ENCODE measurements at regions not wholly inside any gene's neighbourhood (a gene's known extent, or its start where the extent isn't known, plus 50 kb on each side); places are given as distances from the start of the nearest gene placed in this dataset.
"Not testable (repeated sequence)": the region's sequence is repeated elsewhere in the genome, so short reads cannot be mapped to it uniquely, and the experiment has no call there.

DNA sequence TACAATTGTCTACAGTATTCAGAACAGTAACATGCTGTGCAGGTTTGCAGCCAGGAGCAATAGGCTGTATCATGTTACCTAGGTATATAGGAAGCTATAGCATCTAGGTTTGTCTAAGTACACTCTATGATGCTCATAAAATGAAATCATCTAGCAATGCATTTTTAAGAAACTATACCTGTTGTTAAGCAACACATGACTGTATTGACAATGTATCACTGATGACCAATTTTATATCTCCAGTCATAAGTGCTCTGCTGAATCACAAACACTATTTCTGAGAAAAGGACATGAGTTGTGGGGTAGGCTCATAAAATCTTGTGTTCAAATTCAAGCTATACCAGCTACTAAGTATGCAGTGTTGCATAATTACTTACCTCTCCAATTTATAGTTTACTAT lies 501.3 kb downstream of the CD109 start:
- no peak for DNase-seq (ENCODE audit: low read depth)

DNA sequence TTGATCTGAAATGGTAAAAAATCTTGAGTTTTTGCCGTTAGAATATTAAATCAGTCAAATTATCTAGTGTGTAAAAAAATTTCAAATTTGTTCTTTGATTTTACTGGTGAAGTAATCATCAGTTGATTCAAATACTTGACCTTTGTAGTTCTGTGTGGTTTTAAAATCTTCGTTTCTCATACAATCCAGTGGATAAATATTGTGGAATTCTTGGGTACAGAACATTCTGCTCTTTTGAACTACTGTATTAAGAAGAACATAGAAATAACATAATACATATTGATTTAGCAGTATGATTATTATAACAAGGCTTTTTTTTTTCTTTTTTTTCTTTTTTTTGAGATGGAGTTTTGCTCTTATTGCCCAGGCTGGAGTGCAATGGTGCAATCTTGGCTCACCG lies 491.8 kb downstream of the CD109 start:
- no peak for DNase-seq (ENCODE audit: low read depth)

DNA sequence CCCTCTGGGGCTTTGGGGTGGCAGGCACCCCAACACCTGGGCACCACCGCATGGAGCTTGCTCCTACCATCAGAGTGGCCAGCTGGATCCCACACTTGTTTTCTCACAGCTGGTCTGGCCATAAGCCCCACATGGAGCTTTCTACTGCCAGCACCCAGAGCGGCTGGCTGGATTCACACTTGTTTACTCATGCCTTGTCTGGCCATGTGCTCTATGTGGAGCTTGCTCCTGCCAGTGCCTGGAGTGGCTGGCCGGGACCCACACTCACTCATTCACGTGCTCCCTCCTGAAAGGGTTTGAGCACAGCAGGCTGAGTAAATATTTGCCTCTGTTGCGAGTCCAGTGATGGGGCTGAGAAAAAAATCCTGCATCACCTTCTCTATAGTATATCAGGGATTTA lies 487.0 kb downstream of the CD109 start:
- DNase-seq (ENCODE audit: low read depth), result no peak

DNA sequence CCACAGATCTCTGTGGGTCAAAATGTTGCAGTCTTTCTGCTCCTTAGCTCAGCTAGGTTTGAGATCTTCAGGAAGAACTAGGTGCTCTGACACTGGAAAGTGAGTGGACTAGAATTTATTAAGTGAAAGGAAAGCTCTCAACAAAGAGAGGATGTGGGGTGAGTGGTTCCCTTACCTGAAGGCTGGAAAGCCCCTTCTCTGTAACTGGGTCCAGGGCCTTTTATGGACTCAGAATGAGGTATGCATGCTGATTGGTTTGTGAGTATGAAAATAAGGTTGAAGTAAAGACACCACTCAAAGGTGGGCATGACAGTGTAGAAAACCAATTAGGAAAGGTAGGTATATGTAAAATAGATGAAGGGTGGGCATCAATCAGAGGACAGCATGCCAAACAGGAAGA lies 485.5 kb downstream of the CD109 start:
- DNase-seq (ENCODE audit: low read depth), result no peak

DNA sequence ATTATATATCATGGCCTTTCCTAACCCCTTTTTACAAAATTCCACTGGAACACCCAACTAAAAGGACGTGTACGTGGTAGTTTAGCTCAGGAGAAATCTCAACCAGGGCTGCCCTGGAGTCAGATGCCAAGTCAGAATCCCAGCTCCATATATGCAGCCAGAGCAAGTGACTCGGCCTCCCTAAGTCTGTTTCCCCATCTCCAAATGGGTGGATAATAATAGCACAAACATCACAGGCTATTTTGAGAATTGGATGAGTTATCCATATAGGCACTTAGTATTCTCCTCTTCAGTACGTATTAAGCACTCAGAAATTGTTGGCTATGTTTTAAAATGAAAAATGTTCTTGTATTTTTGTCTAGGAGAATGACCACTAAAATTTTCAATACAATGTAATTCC lies 481.5 kb downstream of the CD109 start:
- DNase-seq (ENCODE audit: low read depth), result peak; percentile 9

DNA sequence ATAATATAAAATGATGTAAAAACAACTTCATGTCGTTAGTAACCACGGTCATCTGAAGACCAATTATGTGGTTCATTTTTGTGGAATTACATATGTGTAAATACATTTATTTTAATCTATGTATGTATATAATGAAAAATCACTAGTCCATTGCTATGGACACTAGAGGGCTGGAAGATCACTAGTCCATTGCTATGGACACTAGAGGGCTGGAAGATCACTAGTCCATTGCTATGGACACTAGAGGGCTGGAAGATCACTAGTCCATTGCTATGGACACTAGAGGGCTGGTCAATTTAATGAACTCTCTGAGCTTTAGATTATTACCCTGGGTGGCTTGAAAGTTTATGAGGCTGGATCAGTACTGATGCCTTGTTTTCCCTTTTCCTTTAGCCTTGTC lies 474.5 kb downstream of the CD109 start:
- DNase-seq (ENCODE audit: low read depth), result not testable (repeated sequence)

DNA sequence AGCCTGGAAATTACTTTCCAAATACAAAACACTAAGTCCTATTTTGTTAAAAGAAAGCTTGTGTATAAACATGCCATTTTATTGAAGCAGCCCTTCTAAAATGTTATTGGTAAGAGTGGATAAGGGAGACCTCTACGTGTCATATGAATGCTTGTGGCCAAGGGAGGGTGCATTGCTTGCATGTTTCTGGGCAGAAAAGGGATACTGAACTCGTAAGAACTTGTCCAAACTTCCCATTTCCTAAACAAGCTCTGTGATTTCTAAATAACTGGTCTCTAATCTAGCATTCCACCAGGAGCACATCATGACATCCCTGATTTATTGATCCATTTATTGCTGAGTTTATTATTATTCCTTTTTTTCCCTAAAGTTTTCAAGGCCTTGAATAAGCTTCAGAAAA lies 474.1 kb downstream of the CD109 start:
- DNase-seq (ENCODE audit: low read depth), result peak; percentile 56

DNA sequence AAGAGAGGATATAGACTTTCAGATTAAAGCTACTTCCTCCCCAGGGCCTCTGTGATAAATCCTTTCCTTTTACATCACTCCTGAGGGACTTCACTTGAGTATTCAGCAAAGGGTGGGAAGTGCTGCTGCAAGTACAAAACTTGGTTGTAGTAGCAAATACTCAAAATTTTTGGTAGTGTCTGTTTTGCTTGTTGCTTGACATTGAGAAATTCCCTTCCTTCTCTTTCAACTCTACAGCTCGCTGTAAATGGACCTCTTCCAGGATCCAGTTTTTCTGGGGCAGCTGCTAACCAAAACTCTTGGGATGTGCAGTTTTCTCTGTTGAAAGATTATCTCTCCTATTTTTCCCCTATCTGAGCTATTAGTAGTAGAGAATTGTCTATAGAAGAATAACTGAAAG lies 472.0 kb downstream of the CD109 start:
- DNase-seq (ENCODE audit: low read depth), result no peak

DNA sequence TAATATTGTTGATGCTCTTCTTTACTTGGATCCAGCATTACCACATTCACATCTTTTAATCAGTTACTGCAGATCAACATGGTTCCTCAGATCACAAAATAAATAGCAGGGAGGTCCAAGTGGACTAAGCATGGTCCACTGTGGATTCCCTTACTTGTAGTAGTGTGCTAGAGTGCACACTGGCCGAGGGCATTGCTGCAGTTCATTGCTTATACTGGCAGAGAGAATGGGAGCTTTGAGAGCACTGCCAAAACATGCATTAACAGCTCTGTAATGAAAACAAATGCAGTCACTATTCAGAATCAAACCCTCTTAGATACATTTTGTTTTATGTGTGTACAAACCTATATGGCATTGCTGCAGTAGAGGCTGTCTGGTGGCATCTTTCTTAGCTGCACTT lies 471.5 kb downstream of the CD109 start:
- DNase-seq (ENCODE audit: low read depth), result no peak

DNA sequence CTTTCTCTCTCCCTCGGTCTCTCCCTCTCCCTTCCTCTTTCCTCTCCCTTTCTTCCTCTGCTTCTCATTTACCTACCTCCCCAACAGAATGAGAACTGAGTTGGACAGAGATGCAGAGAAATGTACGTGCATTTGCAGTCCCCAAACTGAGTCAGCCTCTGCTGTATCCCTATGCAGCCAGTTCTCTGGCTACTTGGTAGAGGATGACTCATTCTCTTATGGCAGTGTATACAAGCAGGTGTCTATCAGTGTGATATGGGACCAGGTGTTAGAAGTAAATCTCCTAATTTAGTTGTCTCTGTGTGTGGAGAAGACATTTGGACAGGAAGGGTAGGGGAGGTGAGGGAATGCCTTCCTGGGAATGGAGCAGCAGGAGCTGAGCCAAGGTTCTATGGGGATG lies 470.8 kb downstream of the CD109 start:
- no peak for DNase-seq (ENCODE audit: low read depth)

DNA sequence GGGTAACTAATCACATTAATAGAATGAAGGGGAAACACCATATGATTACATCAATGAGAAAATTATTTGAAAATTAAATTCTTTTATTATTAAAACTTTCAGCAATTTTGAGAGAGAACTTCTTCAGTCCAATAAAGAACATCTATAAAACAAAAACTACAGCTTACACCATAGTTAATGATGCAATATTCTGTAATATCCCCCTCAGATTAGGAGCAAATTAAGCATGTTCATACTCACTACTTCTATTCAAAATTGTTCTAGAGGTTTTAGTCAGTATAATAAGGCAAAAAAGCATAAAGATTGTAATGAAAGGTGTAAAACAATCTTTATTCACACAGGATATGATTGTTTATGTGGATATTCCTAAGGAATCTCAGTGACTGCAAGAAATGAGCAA lies 465.4 kb downstream of the CD109 start:
- no peak for DNase-seq (ENCODE audit: low read depth)

DNA sequence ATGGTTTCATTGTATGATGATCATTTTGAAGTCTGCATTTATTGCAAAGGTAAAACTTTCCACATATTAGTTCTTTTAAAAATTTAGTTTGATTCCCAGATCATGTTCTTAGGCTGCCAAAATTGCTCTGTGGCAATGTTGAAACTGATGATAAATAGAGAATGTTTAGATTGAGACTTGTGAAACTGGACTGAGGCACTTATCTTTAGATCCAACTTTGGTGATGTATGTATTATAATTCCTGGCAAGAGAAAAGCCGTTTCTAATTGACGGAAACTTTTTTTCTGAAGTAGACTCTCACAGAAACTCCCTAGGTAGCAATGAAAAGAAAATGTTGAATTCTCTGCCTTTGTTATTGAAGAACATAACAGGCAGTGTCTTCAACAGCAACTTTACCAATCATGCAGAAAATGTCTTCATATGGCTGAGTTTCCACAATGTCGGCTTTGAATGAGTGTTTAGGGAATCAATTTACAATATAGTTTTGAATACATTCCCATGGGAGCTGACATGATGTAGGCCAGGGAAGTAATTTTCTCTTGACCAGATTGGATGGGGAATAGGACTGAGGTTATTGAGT lies 456.2 kb downstream of the CD109 start:
- DNase-seq (ENCODE audit: low read depth), result no peak

DNA sequence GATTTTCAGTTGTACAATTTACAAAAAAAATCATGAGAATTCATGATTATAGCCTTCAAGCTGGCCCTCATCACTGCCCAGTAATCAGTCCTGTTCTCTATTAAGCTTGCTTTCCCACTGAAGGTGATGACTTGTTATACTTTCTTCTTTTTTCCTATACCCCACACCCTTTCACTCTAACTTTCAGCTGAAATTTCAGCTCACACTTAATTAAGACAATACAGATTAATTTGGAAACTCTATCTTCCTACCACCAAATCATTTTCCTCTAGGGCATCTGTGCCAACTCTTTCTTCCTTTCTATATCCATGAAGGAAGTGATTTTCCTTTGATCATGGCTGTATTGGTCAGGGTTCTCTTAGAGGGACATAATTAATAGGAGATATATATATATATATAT lies 449.9 kb downstream of the CD109 start:
- no peak for DNase-seq (ENCODE audit: low read depth)

DNA sequence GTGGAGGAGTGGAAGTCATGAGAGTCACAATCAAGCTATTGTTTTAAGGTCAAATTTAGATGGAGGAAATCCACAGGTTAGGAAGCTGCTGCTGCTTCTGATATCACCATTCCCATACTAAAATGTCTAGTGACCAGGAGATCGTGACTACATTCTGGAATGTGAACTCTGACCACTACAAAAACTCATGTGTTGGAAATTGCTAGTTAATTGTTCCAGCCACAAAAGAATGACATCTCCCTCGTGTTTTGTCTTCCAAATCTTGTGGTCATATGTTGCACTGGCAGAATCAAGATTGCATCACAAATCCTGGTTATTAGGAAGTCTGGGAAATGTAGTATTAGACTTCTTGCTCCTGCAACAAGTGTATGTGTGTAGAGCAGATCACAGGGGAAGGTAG lies 441.9 kb downstream of the CD109 start:
- peak; percentile 60 for DNase-seq (ENCODE audit: low read depth)

DNA sequence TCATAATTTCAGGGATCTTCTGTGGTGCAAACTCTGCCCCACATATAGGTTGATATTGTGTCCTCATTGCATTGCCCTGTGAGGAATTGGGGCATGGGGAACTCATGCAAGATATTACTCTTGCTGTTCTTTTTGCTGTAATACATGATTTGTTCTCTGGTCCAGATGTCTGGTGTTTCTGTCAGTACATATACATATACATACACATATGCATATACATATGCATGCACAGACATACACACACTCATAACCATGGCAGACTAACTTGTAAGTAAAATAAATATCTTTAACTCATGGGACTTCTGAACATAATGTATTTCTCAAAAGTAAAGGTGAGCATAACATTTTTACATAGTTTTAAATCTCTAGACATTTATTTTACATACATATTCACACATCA lies 438.3 kb downstream of the CD109 start:
- DNase-seq (ENCODE audit: low read depth), result no peak

DNA sequence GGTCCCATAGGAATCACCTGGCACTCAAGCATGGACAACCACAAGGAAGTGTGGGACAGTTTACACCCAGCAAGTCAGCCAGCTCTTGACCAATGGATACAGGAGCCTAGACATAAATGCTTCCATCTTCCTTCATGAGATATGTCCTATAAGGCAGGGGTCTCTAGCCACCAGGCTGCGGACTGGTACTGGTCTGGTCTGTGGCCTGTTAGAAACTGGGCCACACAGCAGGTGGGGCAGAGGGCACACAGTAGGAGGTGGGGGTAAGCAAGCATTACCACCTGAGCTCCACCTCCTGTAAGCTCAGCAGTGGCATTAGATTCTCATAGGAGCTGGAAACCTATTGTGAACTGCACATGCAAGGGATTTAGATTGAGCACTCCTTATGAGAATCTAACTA lies 437.1 kb downstream of the CD109 start:
- no peak for DNase-seq (ENCODE audit: low read depth)

DNA sequence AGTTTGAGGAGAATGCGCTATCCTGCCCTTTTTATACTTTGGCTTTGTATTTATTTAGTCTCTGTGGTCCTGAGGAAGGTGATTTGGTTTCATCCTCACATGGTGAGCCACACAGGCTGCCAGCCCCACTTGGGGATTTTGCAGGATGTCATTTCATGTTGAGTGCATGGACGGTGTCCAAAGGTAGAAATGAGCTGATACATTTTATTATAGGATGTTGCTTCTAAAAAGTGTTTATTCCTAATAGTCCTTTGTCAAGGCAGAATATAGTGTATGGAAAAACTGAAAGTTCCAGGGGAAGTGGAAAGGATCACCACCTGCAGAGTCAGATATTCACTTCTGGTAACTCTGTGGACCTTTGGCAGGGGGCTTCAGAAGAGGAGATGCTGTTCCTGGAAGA lies 434.6 kb downstream of the CD109 start:
- DNase-seq (ENCODE audit: low read depth), result no peak

DNA sequence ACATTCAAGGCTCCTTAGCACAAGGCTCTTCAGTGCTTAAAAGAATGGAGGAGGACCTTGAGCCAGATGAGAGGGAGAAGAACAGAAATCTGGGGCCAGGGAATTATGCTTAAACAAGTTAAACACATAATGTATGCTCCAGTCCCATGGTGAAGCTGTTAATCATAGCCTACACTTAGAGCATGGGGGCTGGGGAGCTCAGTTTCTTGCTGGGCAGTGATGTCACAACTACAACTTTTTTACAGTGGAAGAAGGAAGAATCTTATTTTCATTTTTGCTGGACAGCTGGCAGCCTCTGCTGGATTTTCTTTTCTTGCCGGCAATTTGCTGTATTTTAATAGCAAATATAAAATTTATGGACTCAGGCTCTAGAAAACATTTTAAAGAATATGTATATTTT lies 432.5 kb downstream of the CD109 start:
- peak; percentile 23 for DNase-seq (ENCODE audit: low read depth)

DNA sequence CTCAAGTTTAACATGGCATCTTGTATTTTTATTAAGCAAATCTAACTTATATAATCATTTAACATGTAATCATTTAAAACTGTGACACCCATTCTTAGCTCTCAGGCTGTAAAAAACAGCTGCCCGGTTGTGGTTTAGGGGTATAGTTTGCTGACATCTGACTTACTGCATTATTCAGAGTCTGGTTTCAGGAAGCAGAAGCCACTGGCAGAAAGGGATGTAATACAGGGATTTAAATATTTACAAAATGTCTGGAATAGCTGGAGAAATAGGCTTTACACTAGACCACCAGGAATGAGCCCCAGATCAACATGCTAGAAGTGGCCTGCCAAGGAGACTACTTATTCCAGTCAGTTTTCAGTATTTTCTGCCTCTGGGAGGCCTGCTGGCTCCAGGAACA lies 421.1 kb downstream of the CD109 start:
- DNase-seq (ENCODE audit: low read depth), result no peak

DNA sequence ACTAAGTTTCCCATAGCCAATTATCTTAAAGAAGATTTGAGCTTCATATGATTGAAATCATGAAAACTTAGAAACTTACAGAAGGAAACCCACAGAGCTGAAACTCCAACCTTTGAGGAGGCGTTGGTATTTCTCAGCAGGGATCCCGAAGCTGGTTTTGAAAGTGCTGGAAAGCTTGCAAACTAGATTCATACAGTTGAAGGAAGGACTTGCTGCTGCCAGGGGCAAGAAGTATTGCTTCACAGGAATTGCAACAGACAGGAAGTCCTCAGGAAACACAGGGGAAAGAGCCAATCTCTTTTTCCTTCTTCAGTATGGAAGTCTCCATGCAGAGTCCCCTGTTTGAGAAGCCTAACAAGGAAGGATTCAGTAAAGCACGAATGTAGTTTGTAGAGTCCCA lies 419.7 kb downstream of the CD109 start:
- DNase-seq (ENCODE audit: low read depth), result peak; percentile 11

DNA sequence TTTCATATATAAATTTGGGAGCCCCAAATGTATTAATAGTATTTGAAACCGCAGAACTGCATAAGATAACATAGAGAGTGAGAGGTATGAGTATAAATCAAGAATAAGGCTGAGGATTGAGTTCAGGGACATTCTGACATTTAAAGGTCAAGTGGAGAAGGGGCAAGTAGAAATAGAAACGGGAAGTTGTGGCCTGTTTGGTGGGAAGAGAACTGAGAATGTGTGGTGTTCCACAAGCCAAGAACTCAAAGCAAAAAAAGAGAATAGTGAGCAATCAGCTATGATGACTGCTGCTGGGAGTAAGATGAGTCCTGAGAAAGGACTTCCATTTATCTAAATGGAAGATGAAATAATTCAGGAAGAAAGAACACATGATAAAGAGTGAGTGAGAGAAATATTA lies 418.4 kb downstream of the CD109 start:
- no peak for DNase-seq (ENCODE audit: low read depth)

DNA sequence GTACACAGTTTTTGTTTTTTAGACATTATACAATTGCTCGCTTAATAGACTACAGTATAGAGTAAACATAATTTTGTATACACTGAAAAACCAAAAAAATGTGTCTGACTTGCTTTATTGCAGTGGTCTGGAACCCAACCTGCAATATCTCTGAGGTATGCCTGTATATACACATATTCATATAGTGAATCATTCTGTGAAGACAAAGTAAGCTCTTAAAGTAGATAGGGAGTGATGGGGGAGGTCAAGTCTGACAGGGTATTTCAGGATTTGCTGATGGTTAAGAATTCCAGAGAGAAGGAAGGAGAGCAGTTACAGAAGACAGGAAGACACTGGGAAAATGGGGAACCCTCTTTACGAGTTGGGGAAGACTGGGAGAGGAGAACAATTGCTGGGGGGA lies 417.9 kb downstream of the CD109 start:
- DNase-seq (ENCODE audit: low read depth), result no peak

DNA sequence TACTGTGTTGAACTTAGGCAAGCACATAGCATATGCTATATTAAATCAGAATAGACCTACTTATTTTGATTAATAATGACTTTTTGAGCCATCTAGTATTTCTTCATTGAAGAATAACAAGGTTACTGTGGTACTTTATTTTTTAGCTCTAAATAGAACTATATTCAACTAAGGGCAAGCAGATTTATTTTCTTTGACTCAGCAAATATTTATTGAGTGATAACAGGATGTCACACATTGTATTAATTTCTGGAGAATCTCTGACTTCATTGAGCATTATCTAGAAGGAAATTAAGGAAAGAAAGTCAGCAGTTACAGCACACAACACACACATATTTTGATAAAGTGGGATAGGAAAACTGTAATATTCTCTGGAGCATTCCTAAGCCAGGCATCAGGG lies 407.4 kb downstream of the CD109 start:
- DNase-seq (ENCODE audit: low read depth), result no peak

DNA sequence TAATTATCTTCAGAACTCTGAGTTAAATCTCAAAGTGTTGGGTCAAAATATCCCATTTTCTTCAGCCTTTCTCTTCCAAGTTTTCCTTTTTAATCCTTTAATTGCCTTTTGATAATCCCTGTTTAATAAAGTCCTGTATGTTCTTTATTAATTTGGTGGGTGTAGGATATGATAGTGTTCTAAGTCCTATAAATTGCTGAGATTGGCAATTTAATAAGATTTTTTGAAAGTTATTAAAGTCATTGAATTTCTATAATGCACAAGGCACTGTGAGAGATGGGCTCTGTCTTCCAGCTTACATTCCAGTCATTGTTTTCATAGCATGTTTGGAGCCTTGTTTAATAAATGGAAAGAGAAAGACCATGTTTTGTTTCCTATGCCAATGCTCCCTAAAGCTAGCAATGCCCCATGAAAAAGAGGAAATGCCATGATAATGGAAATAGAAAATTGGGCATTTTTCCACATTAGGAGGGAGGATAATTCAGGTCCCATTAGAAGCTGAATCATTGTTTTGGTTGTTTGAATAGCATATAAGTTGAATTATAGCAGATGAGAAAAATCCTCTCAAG lies 404.8 kb downstream of the CD109 start:
- DNase-seq (ENCODE audit: low read depth), result peak; percentile 28

DNA sequence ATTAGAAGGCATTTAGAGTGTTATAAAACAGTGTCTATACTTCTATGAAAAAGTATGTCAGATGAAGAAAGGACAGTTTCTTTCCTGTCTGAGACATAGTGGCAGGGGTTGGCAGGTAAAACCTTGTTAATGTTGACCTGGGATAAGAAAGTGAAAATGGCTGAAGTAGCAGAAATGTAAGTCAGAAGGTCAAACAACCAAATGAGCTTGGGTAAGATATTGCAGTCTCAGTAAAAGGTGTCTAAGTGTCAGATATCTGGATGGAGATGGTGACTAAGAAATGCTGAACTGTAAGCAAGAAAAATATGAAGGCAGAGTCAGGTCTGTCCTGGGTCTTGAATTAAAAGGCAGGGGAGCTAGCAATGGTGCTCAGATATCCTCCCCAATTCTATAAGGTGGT lies 400.3 kb downstream of the CD109 start:
- no peak for DNase-seq (ENCODE audit: low read depth)

All from EH (cell line).